Hematopoietic multipotent progenitor cell (in vitro differentiated cells): ENCODE measurements at regions not wholly inside any gene's neighbourhood (a gene's known extent, or its start where the extent isn't known, plus 50 kb on each side); places are given as distances from the start of the nearest gene placed in this dataset.
"Not testable (repeated sequence)": the region's sequence is repeated elsewhere in the genome, so short reads cannot be mapped to it uniquely, and the experiment has no call there.

Experiments
- DNase-seq, 3 donors: peaks; one replicate each; pipeline ENCODE4 v3.0.0-alpha.2; 2011 to 2015; ENCODE audit warnings: low read depth in 2 of 3, low spot score in 2 of 3

GRCh38 chr1:108314815-108315214, 70.9 kb upstream of the NBPF4 start:
- DNase-seq, result no peak

- DNase-seq, result no peak
These were observed 72.7 kb upstream of the NBPF4 start for GRCh38 chr1:108316545-108316944.

GRCh38 chr1:108320849-108321248, 77.0 kb upstream of the NBPF4 start:
- DNase-seq, result no peak

GRCh38 chr1:108325338-108325737, 81.5 kb upstream of the NBPF4 start:
- not testable (repeated sequence) for DNase-seq

- DNase-seq, result peak in 1 of 3 donors; percentile 0
These were observed 83.9 kb upstream of the NBPF4 start for GRCh38 chr1:108327534-108328466.

GRCh38 chr1:108345776-108346531, 102.1 kb upstream of the NBPF4 start:
- DNase-seq, result no peak

- no peak for DNase-seq
These were observed 92.3 kb upstream of the NBPF6 start for GRCh38 chr1:108357802-108358201.

GRCh38 chr1:108380059-108380832, 69.9 kb upstream of the NBPF6 start:
- DNase-seq, result not testable (repeated sequence)
